Astrocyte of the cerebellum (primary cell): ENCODE measurements at regions not wholly inside any gene's neighbourhood (a gene's known extent, or its start where the extent isn't known, plus 50 kb on each side); places are given as distances from the start of the nearest gene placed in this dataset.
"Not testable (repeated sequence)": the region's sequence is repeated elsewhere in the genome, so short reads cannot be mapped to it uniquely, and the experiment has no call there.

Experiments
- DNase-seq: peaks from one replicate; pipeline ENCODE4 v3.0.0-alpha.2; 2011; ENCODE audit warnings: low read depth
- H3K4me3 ChIP-seq: 2 replicates; pipeline ENCODE4 v1.5.1; 2011; ENCODE audit warnings: mild to moderate bottlenecking, low read depth, low read length, moderate library complexity
- CTCF ChIP-seq: IDR thresholded peaks from 2 replicates; pipeline ENCODE4 v1.5.1; 2012; ENCODE audit warnings: low read length, low read depth, moderate library complexity, mild to moderate bottlenecking; ENCODE audit errors: missing control alignments
- in situ Hi-C: cut with HindIII; loops from 2 replicates; pipeline ENCODE4 v1.10.0; 2017; ENCODE audit warnings: low sequenced_read_pairs

DNA sequence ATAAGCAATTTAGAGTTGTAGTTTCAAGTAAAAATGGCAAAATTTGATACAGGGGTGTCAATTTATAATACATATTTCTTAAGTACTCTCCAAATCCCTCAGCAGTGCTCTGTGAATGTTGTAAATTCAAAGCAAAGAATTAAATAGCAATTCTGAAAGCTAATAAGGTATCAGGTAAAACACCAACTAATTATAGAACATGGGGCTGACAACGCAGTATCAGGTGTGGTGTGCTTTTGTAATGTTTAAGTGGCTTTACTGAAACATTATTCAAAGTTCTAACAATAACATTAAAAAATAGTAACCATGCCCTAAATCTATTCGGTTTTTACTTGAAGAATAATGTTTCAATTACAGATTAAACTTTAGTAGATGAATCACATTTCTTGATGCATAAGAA is 1271.2 kb upstream of the ADGRL2 start:
- TF ChIP-seq CTCF, result no peak
- DNase-seq, result no peak
- in situ Hi-C loops, result no loop called here
- no peak overlapping the region for H3K4me3 ChIP-seq

GRCh38 chr1:80523861-80524260 is 1276.9 kb upstream of the ADGRL2 start:
- no peak for DNase-seq
- in situ Hi-C loops, result no loop called here
- no peak for TF ChIP-seq CTCF
- H3K4me3 ChIP-seq, result no peak overlapping the region

DNA sequence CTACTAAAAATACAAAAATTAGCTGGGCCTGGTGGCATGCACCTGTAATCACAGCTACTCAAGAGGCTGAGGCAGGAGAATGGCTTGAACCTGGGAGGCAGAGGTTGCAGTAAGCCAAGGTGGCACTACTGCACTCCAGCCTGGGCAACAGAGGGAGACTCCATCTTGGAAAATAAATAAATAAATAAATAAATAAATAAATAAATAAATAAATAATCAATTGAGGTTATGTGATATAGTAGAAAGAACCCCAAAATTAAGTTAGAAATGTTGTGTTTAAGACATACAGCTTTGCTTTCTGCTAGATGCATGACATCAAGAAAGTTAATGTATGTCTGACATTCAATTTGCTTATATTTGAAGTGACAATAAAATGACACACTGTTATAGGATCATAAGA is 1277.7 kb upstream of the ADGRL2 start:
- in situ Hi-C loops, H3K4me3 ChIP-seq, DNase-seq: not testable (repeated sequence)

GRCh38 chr1:80520949-80521348 is 1279.8 kb upstream of the ADGRL2 start:
- H3K4me3 ChIP-seq, result no peak overlapping the region
- no peak for TF ChIP-seq CTCF
- in situ Hi-C loops, result no loop called here
- no peak for DNase-seq

- H3K4me3 ChIP-seq, result no peak overlapping the region
- no peak for TF ChIP-seq CTCF
- in situ Hi-C loops, result no loop called here
Observed at GRCh38 chr1:80517062-80517461, 1283.7 kb upstream of the ADGRL2 start.

GRCh38 chr1:80509965-80510522 is 1290.7 kb upstream of the ADGRL2 start:
- DNase-seq, result no peak
- in situ Hi-C loops, result no loop called here
- no peak for TF ChIP-seq CTCF
- no peak overlapping the region for H3K4me3 ChIP-seq

More at GRCh38 chr1:80517062-80517461, 1283.7 kb upstream of the ADGRL2 start:
- no peak for DNase-seq

DNA sequence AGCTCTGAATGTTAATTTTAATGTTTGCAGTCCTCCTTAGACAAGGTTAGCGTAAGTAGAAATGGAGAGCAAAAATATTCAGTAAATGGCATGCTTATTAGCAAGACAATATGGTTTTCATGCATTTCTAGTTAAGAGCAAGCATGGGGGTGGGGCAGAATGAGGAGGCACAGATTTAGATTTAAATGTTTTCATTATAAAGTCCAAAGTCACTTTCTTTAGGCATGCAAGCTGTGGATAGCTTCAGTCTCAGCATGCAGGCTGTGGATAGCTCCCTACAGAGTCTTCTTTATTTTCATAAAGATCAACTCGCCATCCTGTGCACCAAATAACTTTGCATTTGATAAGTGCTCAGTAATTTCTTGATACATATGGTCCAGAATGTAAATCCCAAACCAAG is 1294.5 kb upstream of the ADGRL2 start:
- no peak overlapping the region for H3K4me3 ChIP-seq
- in situ Hi-C loops, result no loop called here
- TF ChIP-seq CTCF, result no peak
- no peak for DNase-seq
